RWPE1 (cell line): ENCODE measurements at regions not wholly inside any gene's neighbourhood (a gene's known extent, or its start where the extent isn't known, plus 50 kb on each side); places are given as distances from the start of the nearest gene placed in this dataset.

Source experiments
- CTCF ChIA-PET: fragments of 350-600 bp; sonication (Branson Sonifier 250); formaldehyde crosslinking; extraction: SDS; loops from one replicate; lab custom pipeline; 2021; lab: Yijun Ruan, JAX
- POLR2A ChIA-PET: fragments of 400-600 bp; formaldehyde crosslinking; extraction: SDS; loops from one replicate; lab custom pipeline; 2020; ENCODE audit warnings: antibody characterized with exemption; ENCODE audit not compliant: low non-redundant PET; lab: Yijun Ruan, JAX
- DNase-seq: peaks from one replicate; pipeline ENCODE4 v3.0.0; 2012; ENCODE audit warnings: low spot score
- H3K27ac ChIP-seq: fragments of 450-650 bp; 2 replicates; pipeline ENCODE4 v1.5.1; 2017
- CTCF ChIP-seq: fragments of 450-650 bp; conservative IDR thresholded peaks from 2 replicates; pipeline ENCODE4 v1.5.1; 2017; ENCODE audit warnings: low read depth, mild to moderate bottlenecking

- ChIA-PET CTCF (no interaction called here), POLR2A (no interaction called here)
- no peak for TF ChIP-seq CTCF
- no peak for DNase-seq
- no peak overlapping the region for H3K27ac ChIP-seq
Observed at GRCh38 chr6:130535242-130535641, 169.4 kb downstream of the TMEM200A start.

- H3K27ac ChIP-seq: no peak overlapping the region
- no peak for TF ChIP-seq CTCF
- ChIA-PET POLR2A (no interaction called here), CTCF (interaction anchor here (0.7 kb wide), 1 partner anchor 70 kb away, joined by 3 read pairs; no protein-coding TSS in a partner anchor)
- DNase-seq: no peak
Observed at GRCh38 chr6:130537447-130537846, 171.6 kb downstream of the TMEM200A start.

GRCh38 chr6:130547723-130548122, 181.9 kb downstream of the TMEM200A start:
- no peak for TF ChIP-seq CTCF
- CTCF ChIA-PET: no interaction called here
- no peak overlapping the region for H3K27ac ChIP-seq
- POLR2A ChIA-PET: no interaction called here
- no peak for DNase-seq

GRCh38 chr6:130557481-130558112, 191.8 kb downstream of the TMEM200A start:
- ChIA-PET POLR2A (no interaction called here), CTCF (interaction anchor here (0.6 kb wide), 1 partner anchor 235 kb away, joined by 3 read pairs; no protein-coding TSS in a partner anchor)
- TF ChIP-seq CTCF: no peak
- no peak overlapping the region for H3K27ac ChIP-seq
- no peak for DNase-seq

GRCh38 chr6:130558131-130558530, 192.3 kb downstream of the TMEM200A start:
- H3K27ac ChIP-seq: no peak overlapping the region
- DNase-seq: no peak
- ChIA-PET POLR2A (no interaction called here), CTCF (interaction anchor here (0.6 kb wide), 1 partner anchor 236 kb away, joined by 3 read pairs; no protein-coding TSS in a partner anchor)
- no peak for TF ChIP-seq CTCF

GRCh38 chr6:130559166-130559565, 193.3 kb downstream of the TMEM200A start:
- POLR2A ChIA-PET: no interaction called here
- H3K27ac ChIP-seq: no peak overlapping the region
- CTCF ChIA-PET: no interaction called here
- no peak for DNase-seq
- TF ChIP-seq CTCF: no peak
